ENCODE measurements at regions not wholly inside any gene's neighbourhood (a gene's known extent, or its start where the extent isn't known, plus 50 kb on each side); places are given as distances from the start of the nearest gene placed in this dataset.

- DNase-seq (ENCODE audit: low spot score in 2 of 2) = no peak
- Histone ChIP-seq H3K27ac (no peak overlapping the region), H3K9me3 (no peaks in the 10 kb centered on the region), H3K4me3 (no peak overlapping the region), H3K36me3 (no peaks in the 10 kb centered on the region), H3K4me1 (no peaks in the 10 kb centered on the region), H3K27me3 (no peaks in the 10 kb centered on the region)
- TF ChIP-seq, protein P1, sequence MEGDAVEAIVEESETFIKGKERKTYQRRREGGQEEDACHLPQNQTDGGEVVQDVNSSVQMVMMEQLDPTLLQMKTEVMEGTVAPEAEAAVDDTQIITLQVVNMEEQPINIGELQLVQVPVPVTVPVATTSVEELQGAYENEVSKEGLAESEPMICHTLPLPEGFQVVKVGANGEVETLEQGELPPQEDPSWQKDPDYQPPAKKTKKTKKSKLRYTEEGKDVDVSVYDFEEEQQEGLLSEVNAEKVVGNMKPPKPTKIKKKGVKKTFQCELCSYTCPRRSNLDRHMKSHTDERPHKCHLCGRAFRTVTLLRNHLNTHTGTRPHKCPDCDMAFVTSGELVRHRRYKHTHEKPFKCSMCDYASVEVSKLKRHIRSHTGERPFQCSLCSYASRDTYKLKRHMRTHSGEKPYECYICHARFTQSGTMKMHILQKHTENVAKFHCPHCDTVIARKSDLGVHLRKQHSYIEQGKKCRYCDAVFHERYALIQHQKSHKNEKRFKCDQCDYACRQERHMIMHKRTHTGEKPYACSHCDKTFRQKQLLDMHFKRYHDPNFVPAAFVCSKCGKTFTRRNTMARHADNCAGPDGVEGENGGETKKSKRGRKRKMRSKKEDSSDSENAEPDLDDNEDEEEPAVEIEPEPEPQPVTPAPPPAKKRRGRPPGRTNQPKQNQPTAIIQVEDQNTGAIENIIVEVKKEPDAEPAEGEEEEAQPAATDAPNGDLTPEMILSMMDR (IDR thresholded peaks at IDR 0.05) = no peak
- intact Hi-C loops (cut with DNase I) = no loop called here
Observed at GRCh38 chr15:69973102-69973714, 124.5 kb downstream of the TLE3 start.

DNA sequence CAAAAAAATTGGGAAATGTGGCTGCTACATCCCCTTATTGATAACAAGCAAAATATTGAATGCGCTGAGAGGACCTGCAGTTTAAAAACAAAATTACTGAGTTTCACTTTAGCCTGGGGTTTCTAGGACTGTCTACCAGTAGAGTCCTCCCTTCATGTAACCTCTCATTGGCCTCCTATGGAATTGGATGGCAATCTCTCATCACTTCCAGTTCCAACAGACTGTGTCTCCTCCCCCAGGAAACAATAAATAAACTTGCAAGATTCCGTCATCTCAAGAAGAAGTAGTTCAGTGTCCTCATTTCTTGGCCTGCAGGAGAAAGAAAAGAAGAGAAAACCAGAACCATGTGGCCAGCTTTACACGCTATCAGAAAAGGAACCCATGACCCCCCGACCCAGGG, 123.8 kb downstream of the TLE3 start:
- no peak for DNase-seq (ENCODE audit: low spot score in 2 of 2)
- TF ChIP-seq, protein P1 (IDR thresholded peaks at IDR 0.05) = no peak

GRCh38 chr15:69974321-69974720, 123.4 kb downstream of the TLE3 start:
- no peaks in the 10 kb centered on the region for H3K27me3 ChIP-seq
- H3K4me3 ChIP-seq = no peak overlapping the region
- H3K36me3 ChIP-seq = no peaks in the 10 kb centered on the region
- no peak for DNase-seq (ENCODE audit: low spot score in 2 of 2)
- no peaks in the 10 kb centered on the region for H3K9me3 ChIP-seq
- H3K4me1 ChIP-seq = no peaks in the 10 kb centered on the region
- no peak overlapping the region for H3K27ac ChIP-seq
- intact Hi-C loops (cut with DNase I) = no loop called here
- TF ChIP-seq, protein P1 (IDR thresholded peaks at IDR 0.05) = no peak

More for the DNA sequence above, 123.8 kb downstream of the TLE3 start:
- Histone ChIP-seq H3K27ac (no peak overlapping the region), H3K9me3 (no peaks in the 10 kb centered on the region), H3K36me3 (no peaks in the 10 kb centered on the region), H3K27me3 (no peaks in the 10 kb centered on the region), H3K4me1 (no peaks in the 10 kb centered on the region), H3K4me3 (no peak overlapping the region)
- intact Hi-C loops (cut with DNase I) = no loop called here

DNA sequence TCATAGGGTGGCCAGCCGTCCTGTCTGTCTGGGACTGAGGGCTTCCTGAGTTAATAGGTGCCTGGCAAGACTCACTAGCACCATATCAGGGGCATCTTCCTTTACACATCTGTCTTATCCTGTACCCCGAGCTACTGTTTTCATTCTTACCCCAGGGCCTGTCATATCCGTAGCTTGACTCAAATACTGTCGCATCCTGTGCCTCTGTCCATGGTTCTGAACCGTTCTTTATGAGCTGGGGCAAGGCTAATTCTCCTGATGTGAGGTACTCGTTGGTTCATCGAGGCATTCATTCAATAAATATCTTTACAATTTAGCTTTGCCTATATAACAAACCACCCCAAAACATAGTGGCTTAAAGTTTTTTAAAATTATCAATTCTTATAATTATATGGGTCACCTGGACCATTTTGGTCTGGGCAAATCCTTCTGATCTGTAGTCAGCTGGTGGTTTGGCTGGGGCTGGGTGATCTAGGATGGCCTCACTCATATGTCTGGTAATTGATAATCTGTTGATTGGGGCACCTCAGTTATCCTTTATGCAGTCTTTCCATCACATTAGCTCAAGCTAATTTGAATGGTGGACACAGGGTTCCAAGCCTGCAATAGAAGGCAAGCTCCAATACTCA, 121.2 kb downstream of the TLE3 start:
- Histone ChIP-seq H3K27ac (no peak overlapping the region), H3K27me3 (no peaks in the 10 kb centered on the region), H3K4me3 (no peak overlapping the region), H3K4me1 (no peaks in the 10 kb centered on the region), H3K9me3 (no peaks in the 10 kb centered on the region), H3K36me3 (no peaks in the 10 kb centered on the region)
- peak in 1 of 2 donors; percentile 35 for DNase-seq (ENCODE audit: low spot score in 2 of 2)
- intact Hi-C loops (cut with DNase I) = no loop called here
- TF ChIP-seq, protein P1 (IDR thresholded peaks at IDR 0.05) = no peak

GRCh38 chr15:69978603-69979002, 119.1 kb downstream of the TLE3 start:
- Histone ChIP-seq H3K27ac (no peak overlapping the region), H3K9me3 (no peaks in the 10 kb centered on the region), H3K27me3 (no peaks in the 10 kb centered on the region), H3K4me1 (no peaks in the 10 kb centered on the region), H3K36me3 (no peaks in the 10 kb centered on the region), H3K4me3 (no peak overlapping the region)
- TF ChIP-seq, protein P1 (IDR thresholded peaks at IDR 0.05) = no peak
- intact Hi-C loops (cut with DNase I) = no loop called here
- no peak for DNase-seq (ENCODE audit: low spot score in 2 of 2)
